SIG-M5 treated with dmso at 0.1 percent for 504 hours (cell line): ENCODE measurements at regions not wholly inside any gene's neighbourhood (a gene's known extent, or its start where the extent isn't known, plus 50 kb on each side); places are given as distances from the start of the nearest gene placed in this dataset.

Experiments
- DNase-seq: peaks from one replicate; lab custom pipeline; 2025; ENCODE audit not compliant: unreplicated experiment; lab: John Stamatoyannopoulos, UW

- DNase-seq: no peak
Measured at GRCh38 chr5:5650949-5651348, 228.5 kb downstream of the ICE1 start.

GRCh38 chr5:5650242-5650641, 227.8 kb downstream of the ICE1 start:
- no peak for DNase-seq

- no peak for DNase-seq
Measured at GRCh38 chr5:5649641-5650040, 227.2 kb downstream of the ICE1 start.

GRCh38 chr5:5648694-5649093, 226.2 kb downstream of the ICE1 start:
- DNase-seq: no peak

GRCh38 chr5:5645891-5646290, 223.4 kb downstream of the ICE1 start:
- no peak for DNase-seq

GRCh38 chr5:5645198-5645597, 222.7 kb downstream of the ICE1 start:
- no peak for DNase-seq

GRCh38 chr5:5644249-5644648, 221.8 kb downstream of the ICE1 start:
- no peak for DNase-seq

- DNase-seq: no peak
Measured at GRCh38 chr5:5643481-5643880, 221.0 kb downstream of the ICE1 start.

- no peak for DNase-seq
Measured at GRCh38 chr5:5638211-5638610, 215.7 kb downstream of the ICE1 start.

GRCh38 chr5:5637173-5637572, 214.7 kb downstream of the ICE1 start:
- no peak for DNase-seq

GRCh38 chr5:5634817-5635216, 212.3 kb downstream of the ICE1 start:
- no peak for DNase-seq

GRCh38 chr5:5633579-5633978, 211.1 kb downstream of the ICE1 start:
- no peak for DNase-seq

- DNase-seq: no peak
Measured at GRCh38 chr5:5632678-5633077, 210.2 kb downstream of the ICE1 start.

- DNase-seq: no peak
Measured at GRCh38 chr5:5629607-5629978, 207.1 kb downstream of the ICE1 start.

- DNase-seq: no peak
Measured at GRCh38 chr5:5628866-5629606, 206.6 kb downstream of the ICE1 start.

- DNase-seq: no peak
Measured at GRCh38 chr5:5626412-5626811, 203.9 kb downstream of the ICE1 start.

- no peak for DNase-seq
Measured at GRCh38 chr5:5625491-5625890, 203.0 kb downstream of the ICE1 start.

- no peak for DNase-seq
Measured at GRCh38 chr5:5623397-5623796, 200.9 kb downstream of the ICE1 start.

- DNase-seq: no peak
Measured at GRCh38 chr5:5622806-5623205, 200.3 kb downstream of the ICE1 start.

- DNase-seq: no peak
Measured at GRCh38 chr5:5619546-5619945, 197.1 kb downstream of the ICE1 start.

- no peak for DNase-seq
Measured at GRCh38 chr5:5617024-5617423, 194.5 kb downstream of the ICE1 start.

GRCh38 chr5:5616247-5616895, 193.9 kb downstream of the ICE1 start:
- DNase-seq: no peak

- DNase-seq: no peak
Measured at GRCh38 chr5:5615569-5615968, 193.1 kb downstream of the ICE1 start.
